HG03045 (cell line): ENCODE measurements at regions not wholly inside any gene's neighbourhood (a gene's known extent, or its start where the extent isn't known, plus 50 kb on each side); places are given as distances from the start of the nearest gene placed in this dataset.

ENCODE experiments used
- ATAC-seq: cut with Tn5 transposase; IDR thresholded peaks from one replicate; pipeline ENCODE4 v1.9.1; 2021; ENCODE audit warnings: mild to moderate bottlenecking, moderate library complexity; ENCODE audit not compliant: unreplicated experiment

DNA sequence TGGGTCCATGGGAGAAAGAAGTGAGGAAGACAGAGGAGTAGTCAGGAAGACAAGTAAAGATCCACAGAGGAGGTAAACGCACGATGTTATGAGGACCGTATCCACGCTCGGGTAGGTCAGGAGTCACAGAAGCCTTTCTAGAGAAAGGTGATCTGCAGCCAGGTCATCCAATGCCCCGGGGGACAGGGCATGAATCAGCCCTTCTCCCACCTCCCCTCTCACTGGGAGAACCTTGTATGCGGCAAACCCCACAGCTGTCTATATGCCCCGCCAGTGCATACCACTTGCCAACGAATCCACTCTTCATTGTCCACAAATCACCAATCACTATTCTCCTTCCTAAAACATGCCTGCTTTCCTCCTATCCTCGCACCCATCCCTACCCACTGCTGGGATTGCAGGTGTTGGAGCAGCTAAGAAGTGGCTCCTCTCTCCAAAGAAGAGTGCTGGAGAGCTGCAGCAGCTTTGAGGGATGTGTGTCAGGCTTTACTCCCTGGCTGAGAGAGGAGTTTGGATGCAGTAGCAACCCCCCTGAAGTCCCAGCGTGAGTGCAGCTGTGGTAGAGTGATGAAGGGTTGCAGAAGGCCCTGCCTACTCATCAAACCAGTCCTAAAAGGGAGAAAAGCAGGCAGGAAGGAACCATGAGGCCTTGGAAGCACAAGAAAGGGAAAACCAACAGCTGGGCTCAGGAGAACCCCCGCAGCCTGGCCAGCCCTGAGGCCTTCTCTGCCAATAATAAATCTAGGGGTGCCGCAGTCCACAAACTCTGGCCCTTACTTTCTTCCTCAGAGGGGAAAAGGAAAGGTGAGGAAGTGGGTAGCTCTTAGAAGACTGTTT is 102.2 kb upstream of the GADD45A start:
- no peak for ATAC-seq

DNA sequence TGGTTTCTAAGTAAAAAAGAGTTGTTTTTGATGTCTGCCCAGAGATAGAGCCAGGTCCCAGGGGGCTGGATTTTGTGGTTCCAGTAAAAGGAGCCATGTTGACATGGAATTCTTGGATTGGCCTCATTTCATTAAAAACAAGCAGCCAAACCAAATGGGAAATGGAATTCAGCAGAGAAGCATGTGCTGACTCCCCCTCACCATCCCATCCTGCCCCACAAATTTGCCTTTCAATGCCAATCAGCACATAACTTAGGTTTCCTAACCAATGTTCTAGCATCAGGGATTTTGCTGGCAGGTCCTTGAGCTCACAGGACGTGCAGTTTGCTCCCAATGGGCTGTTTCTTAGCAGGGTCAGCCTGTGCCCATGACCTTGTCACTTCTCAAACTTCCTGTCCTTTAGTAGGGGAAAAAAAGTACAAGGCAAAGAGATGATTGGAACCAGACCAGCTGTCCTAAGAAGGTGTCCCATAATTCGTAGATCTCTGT is 101.5 kb upstream of the GADD45A start:
- no peak for ATAC-seq

DNA sequence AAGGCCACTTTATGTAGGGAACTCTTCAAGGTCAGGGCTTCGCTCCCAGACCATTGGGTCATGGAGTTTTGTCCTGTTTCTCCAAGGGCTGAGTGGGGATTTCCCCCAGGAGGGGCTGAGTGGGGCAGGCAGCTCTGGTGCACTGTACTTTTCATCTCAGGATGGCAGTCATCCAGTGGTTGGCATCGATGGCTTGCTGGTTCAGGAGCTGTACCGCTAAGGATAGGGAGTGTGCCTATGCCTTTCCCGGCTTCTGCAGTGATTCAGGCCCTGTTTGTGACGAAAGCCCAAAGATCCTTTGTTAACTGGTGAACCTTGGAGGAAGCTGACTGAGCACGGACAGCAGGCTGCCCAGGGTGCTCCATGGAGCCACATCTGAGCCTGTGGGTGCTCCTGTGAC is 100.1 kb upstream of the GADD45A start:
- no peak for ATAC-seq

DNA sequence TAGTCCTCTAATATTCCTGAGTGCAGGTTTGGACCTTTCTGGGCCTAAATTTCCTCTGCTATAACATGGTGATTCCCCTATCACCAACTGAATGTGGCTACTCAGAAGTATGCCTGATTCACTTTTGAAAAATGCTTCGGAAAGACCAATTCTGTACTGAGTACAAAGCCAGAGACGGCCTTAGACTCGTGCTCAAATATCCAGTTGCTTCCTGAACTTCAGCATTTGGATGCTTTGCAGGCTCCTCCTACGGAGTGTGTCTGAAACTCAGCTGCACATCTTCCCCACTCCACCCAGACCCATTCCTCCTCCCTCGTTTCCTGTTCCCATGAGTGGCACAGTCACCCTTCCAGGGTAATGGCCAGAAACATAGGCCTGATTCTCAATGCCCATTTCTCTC is 98.4 kb upstream of the GADD45A start:
- ATAC-seq = no peak

DNA sequence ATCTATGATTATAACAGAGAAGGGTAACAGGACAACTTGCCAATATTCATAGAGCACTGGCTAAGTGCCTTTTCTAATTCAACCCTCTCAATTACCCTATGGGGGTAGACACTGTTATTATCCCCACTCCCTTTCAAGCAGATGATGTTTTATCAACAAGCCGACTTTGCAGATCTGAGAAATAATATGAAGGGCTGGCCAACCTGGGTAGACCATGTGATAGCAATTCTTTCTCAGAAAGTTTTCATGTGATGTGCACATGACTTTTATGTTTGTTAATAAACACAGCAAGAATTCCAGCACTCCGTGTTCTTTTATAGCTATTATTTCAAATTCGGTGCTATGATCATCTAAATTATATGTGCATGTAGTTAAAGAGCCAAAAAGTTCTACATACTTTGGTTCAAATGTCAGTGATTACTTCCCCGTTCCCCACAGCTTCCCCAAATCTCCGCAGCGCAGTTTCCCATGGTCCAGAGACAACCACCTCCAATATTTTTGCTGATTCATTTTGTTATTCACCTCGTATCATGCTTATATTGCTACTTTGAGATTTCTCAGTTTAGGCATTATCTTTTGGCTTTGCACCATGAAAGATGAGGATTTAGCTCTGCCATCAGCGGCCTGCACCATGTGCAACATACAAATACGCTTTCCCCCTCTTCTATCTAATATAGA is 96.7 kb upstream of the GADD45A start:
- ATAC-seq = no peak

DNA sequence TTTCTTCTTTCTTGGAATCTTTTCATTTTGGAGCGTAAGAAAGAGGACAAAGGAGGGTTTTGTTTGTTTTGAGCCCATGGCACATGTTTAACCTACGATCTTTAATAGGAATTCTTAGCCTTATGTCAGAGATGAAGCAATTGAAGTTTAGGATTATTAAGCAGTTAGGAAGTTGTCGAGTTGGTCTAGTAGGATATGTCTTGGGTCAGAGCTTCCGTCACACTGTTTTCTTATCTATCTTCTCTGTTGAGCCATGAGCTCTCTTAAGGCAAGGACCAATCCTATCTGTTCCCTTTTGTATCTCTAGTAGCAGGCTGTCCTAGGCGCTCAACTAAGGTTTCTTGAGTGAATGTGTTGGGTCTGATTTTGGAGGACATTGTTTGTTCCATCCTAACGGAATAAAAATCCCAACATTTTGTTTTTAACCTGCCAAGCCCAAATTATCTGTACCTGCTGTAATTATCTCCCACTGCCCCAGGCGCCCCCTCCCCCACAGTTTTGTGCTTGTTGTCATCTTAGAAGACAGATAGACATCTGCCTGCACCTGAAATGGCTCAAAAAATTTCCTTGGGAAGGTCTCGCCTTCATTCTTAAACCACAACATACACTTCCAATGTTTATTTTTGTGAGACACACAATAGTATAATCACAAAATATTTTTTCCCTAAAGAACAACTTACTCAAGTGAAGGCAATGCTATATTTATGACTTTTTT is 95.3 kb upstream of the GADD45A start:
- no peak for ATAC-seq

DNA sequence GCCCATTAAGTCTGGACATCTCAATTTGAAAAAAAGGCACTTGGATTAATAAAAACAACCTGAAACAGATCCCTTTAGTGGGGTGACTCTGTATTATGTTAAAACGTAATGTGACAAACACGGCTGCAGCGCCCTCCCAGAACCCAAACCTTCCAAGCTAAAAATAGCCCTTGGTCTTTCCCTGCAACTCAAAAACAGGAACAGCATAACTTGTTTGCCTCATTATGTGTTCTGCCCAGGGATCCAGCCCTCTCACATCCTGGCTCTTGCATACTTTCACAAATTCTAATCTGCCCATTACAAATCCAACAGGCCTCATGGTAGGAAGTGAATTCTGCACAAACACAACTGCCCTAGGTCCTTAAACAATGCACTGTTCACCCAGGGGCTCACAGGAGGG is 94.7 kb upstream of the GADD45A start:
- no peak for ATAC-seq

DNA sequence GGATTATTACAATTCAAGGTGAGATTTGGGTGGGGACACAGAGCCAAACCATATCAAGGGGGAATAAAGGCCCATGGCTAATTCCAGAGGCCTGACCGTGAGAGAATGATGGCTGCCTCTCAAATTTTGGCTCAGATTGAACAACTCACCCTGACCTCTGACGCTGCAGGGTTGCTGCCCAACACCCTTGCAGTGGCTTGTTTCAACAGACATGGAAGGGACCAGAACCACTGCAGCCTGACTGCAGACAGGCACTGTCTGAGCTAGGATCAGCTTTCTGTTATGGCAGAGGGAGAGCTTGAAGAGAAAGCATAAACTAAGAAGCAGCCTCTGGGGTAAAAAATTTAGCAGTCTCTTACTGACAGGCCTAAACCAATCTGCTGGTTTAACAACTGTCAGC is 90.2 kb upstream of the GADD45A start:
- ATAC-seq = no peak

DNA sequence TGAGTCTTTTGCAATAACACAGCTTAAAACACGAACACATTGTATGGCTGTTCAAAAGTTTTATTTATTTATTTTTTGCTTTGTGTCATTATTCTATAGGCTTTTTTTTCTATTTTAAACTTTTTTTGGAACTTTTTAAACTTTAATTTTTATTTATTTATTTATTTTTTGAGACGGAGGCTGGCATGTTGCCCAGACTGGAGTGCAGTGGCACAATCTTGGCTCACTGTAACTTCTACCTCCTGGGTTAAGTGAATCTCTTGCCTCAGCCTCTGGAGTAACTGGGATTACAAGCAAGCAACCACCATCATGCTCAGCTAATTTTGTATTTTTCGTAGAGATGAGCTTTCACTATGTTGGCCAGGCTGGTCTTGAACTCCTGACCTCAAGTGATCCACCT is 88.3 kb upstream of the GADD45A start:
- no peak for ATAC-seq

DNA sequence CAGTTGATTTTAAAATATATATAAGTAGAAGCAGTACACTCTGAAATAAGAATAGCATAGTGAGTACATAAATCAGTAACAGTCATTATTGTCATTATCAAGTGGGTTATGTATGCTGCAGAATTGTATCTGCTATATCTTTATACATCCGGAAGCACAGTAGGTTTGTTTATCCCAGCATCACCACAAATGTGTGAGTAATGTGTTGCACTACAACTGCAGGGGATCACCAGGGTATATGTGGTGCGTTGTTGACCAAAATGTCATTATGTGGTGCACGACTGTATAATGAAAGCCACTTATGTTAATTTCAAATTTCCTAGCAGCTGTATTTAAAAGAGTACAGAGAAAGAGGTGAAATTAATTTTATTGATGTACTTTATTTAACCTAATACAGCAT is 87.7 kb upstream of the GADD45A start:
- no peak for ATAC-seq

DNA sequence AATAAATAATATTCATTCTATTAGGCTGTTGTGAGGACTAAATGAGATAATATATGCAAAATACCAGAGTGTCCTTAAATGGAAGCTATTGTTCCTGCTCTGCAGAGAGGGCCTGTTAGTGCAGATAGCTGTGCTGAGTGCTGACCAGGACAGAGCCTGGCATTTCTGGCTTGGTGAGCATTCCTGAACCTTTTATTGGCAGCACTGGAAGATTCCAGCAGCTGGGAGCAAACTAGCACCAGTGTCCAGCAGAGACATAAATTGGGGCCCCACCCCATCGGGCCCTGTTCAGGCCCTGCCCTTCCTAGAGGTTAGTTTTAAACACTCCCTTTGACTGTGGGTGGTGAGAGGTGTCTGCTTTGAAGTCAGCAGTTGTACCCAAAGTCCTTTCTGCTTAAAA is 85.9 kb upstream of the GADD45A start:
- no peak for ATAC-seq

DNA sequence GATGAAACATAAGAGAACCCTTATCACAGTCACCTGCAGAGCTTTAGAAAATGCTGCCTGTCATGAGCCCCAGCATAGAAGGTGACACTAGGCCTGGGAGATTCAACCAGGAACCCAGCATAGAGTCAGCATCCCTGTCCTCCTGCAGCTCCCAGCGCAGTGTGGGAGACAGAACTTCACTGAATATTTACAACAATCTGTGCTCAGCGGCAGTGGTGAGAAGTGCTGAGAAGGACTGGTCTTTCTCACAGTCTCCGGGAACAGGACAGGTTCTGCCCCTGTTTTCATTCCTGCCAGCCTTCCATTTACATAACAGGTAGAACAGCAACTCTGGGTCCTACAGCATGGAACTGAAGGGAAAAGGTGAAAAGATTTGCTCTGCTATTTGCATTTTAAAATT is 83.5 kb upstream of the GADD45A start:
- ATAC-seq = no peak

DNA sequence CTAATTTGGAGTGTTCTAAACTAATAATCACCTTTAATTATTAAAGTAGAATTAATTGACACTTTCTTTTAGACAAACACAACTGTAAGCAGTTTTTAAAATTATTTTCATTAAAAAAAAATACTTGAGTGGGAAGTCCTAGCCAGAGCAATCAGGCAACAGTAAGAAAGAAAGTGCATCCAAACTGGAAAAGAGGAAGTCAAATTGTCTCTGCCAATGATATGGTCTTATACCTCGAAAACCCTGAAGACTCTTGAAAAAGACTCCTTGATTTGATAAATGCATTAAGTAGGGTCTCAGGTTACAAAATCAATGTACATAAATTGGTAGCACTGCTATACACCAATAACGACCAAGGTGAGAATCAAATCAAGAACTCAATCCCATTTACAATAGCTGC is 83.0 kb upstream of the GADD45A start:
- ATAC-seq = no peak

DNA sequence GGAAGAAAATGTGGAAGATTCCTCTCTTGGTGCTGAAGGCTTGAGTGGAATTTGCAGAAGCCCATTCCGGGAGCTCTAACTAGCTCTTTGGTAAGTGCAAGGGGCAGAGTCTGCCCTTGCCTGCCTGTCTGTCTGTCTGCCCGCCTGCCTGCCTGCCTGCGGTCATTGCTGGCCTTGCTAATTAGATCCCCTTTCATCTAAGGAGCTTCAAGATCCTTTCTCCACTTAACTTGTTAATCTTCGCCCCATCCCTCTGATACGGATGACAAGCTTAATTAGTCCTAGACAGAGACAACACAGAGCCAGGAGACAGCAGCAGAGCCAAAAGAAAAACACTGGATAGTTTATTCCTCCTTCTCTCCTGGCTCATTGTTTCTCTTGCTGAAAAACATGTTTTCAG is 80.2 kb upstream of the GADD45A start:
- no peak for ATAC-seq

DNA sequence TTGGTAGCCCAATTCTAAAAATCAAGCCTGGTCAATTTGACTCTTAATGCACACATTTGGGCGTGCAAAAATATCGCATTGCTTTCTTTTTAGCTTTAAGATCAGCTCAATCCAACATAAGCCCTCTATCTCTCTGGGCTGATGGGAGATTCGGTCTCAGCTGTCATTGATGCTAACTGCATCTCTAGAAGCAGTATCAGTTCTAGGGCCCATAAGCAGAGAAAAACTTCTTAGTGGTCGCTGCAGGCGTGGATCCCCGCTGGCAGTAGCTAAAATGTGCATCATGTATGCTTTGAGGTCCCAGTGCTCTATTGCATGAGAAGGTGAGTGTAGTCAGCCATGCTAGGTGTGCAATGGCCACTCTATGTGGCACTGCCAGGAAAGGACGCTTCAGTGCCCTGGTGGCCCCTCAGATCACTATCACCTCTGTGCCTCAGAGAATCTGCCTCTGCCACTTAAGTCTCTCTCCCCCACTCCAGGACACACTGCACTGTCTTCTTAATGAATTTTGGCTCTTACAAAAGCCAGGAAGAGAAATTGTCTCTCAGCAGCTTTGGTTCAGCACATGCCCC is 79.7 kb upstream of the GADD45A start:
- ATAC-seq = no peak

DNA sequence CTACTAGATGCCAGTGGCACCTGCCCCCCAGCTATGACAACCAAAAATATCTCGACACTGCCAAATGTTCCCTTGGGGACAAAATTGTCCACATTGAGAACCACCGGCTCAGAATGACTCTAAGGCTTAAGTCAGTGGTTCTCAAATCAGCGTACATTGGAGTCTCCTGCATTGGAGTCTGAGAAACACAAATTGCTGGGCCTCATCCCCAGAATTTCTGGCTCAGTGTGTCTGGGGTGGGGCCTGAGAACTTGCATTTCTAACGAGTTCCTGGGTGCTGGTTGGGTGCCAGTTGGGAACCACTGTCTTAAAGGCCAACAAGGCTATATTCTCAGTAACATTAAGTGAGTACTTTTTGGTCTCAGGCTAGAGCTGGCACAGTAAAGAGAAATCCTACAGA is 77.7 kb upstream of the GADD45A start:
- no peak for ATAC-seq

DNA sequence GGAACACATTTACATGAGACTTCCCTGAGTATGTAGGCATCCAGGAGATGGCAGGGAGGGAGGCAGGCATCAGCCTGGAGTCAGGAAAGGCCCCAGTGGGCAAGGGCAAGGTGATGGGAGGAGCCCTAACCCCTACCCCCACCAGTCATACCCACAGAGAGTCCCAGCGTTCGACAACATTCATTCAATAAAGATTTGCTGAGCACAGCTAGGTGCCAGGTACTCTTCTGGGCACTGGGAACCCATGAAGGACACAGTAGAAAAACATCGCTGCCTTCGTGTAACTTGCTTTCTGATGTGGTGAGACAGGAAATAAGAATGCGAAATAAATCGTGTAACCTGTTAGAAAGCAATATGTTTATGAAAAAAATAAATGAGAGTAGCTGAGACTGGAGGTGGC is 77.3 kb upstream of the GADD45A start:
- ATAC-seq = no peak

DNA sequence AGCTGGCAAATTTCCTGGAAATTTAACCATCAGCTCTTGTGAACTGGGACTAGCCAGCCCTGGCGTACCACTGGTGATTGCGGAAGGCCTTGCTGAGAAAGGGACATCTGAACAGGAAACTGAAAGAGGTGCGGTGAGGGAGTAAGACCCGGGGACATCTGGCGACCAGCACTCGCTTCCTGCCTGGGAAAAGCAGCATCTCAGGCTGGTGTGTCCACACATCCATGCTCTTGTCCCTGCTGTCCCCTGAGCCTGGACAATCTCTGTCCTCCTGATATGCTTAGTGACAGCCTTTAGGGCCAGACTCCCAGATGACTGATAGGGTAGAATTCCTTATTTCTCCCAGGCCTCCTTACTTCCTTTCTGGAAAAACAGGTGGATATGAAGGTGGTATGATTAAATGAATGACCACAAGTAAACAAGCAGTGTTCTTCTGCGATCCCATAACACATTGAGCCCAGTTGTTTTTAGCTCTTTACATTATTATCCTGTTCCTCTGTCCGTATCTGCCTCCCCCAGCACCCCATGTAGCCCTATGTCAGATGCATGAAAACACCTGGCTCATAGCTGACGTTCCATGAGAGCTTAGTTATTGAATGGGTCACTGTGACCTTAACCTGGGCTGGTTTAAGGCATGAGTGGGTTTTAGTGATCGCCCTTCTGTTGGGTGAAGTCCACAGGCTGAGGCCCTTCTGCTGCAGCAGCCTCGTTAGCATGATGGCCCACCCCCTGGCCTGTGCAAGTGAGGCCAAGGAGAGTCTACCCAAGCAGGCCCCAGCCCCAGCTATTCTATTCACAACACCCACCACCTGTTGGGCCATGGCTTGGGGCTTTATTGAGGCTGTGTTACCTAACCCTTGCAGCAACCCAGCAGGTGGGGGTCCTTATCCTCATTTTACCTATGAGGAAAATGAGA is 76.1 kb upstream of the GADD45A start:
- no peak for ATAC-seq

DNA sequence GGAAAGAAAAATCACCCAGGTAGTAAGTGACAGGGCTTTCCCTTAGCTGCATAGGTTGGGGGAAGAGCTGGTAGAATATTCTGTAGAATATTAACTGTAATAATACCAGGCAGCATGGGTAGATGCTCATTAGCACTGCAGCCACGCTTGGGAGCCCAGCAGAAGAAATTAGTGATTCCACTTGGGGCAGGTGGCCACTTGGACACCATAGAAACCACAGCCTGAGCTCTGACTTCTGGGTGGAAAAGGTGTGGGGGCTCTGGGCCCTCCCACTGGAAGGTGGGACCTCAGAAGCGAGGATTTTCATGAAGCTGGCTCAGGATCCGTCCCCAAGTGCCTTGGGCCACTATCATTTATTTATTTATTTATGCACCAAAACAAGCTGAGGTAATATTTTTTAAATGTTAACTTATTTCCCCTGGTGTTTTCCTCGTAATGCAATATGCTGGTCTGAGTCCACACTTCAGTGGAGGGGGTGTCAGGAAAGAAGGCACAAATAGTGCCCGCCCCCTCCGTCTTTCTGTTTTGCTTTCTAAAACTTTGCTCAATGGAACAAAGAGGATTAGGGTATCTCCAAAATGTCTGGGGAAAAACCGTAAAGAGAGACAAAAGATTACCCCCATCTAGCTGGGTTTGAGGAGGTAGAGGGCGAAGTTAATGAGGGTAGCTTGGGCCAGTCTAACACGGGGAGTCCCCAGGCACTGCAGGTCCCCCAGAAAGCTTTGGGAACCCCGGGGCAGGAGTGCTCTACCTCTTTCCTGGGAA is 75.2 kb upstream of the GADD45A start:
- ATAC-seq = no peak

DNA sequence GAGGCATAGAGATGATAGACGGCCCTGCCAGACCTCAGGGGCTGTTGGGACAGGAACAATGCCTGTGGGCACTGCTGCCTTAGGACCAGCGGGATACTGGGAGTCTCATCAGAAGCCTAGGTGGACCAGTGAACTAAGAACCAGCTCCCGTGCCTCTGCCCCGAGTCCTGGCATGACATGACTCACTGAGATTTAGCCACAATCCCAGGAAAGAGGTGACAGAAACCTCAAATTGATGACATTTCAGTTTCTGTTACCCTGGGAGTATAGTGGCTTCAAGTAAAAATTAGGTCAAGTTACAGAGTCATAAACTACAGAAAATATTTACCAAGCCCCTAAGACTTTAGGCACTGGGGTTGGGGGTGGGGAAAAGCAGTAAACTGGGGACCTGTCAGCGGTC is 74.6 kb upstream of the GADD45A start:
- ATAC-seq = no peak
